ENCODE measurements at regions not wholly inside any gene's neighbourhood (a gene's known extent, or its start where the extent isn't known, plus 50 kb on each side); places are given as distances from the start of the nearest gene placed in this dataset.

DNA sequence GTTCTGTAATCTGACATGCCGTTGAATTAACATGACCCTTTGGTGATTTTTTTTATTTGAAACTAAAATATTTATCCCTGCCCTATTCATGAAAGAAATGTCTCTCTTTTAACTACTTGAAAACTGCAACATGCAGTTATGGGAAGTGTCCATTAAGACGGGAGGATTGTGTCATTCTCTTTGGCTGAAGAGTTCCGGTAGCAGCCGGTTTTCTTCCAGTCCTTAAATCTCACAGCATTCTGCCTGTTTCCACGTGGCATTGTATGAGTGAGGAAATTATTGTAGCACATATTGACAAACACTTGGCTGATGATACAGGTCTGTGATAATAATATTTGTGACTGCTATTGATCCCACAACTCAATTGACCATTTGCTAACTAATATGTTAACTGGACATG is 509.6 kb upstream of the POU3F3 start:
- 71% methylated on average over 5 of the region's 5 CpGs for WGBS (ENCODE audit: low lambda C conversion rate, missing lambda C conversion rate)
- Histone ChIP-seq H3K9me2 (replicated peaks; ENCODE audit: insufficient read depth) (no peaks in the 10 kb centered on the region), H3K4me3 (no peak overlapping the region), H3K27me3 (no peaks in the 10 kb centered on the region), H3K36me3 (replicated peaks; ENCODE audit: insufficient read depth, low read depth) (no peaks in the 10 kb centered on the region), H3K27ac (no peak overlapping the region), H3K4me2 (no peak overlapping the region), H3K9me3 (ENCODE audit: low read depth) (no peaks in the 10 kb centered on the region), H2AFZ (no peak overlapping the region), H3K79me2 (no peaks in the 10 kb centered on the region), H4K20me1 (ENCODE audit: insufficient read depth, poor library complexity, severe bottlenecking) (no peaks in the 10 kb centered on the region), H3K4me1 (ENCODE audit: insufficient read depth) (no peaks in the 10 kb centered on the region)
- no peak for TF ChIP-seq CTCF (IDR thresholded peaks at IDR 0.05; ENCODE audit: poor library complexity)
- no peak for TF ChIP-seq EZH2 (IDR thresholded peaks at IDR 0.05; ENCODE audit: borderline replicate concordance)
- TF ChIP-seq EZH2phosphoT487 (IDR thresholded peaks at IDR 0.05; ENCODE audit: low read depth, severe bottlenecking, unreplicated experiment): no peak
- no peak for DNase-seq (ENCODE audit: low spot score)

GRCh38 chr2:104344985-104345384 is 508.9 kb upstream of the POU3F3 start:
- H3K9me3 ChIP-seq (ENCODE audit: low read depth): no peaks in the 10 kb centered on the region
- H3K9me2 ChIP-seq (replicated peaks; ENCODE audit: insufficient read depth): no peaks in the 10 kb centered on the region
- H3K4me1 ChIP-seq (ENCODE audit: insufficient read depth): no peaks in the 10 kb centered on the region
- 76% methylated on average over 2 of the region's 2 CpGs for WGBS (ENCODE audit: low lambda C conversion rate, missing lambda C conversion rate)
- no peaks in the 10 kb centered on the region for H4K20me1 ChIP-seq (ENCODE audit: insufficient read depth, poor library complexity, severe bottlenecking)
- H3K36me3 ChIP-seq (replicated peaks; ENCODE audit: insufficient read depth, low read depth): no peaks in the 10 kb centered on the region
- no peak overlapping the region for H3K4me3 ChIP-seq
- H3K27ac ChIP-seq: no peak overlapping the region
- no peaks in the 10 kb centered on the region for H3K27me3 ChIP-seq
- no peak for DNase-seq (ENCODE audit: low spot score)
- no peaks in the 10 kb centered on the region for H3K79me2 ChIP-seq
- no peak for TF ChIP-seq EZH2phosphoT487 (IDR thresholded peaks at IDR 0.05; ENCODE audit: low read depth, severe bottlenecking, unreplicated experiment)
- no peak for TF ChIP-seq CTCF (IDR thresholded peaks at IDR 0.05; ENCODE audit: poor library complexity)
- TF ChIP-seq EZH2 (IDR thresholded peaks at IDR 0.05; ENCODE audit: borderline replicate concordance): no peak
- H2AFZ ChIP-seq: no peak overlapping the region
- H3K4me2 ChIP-seq: no peak overlapping the region

GRCh38 chr2:104358122-104358521 is 495.8 kb upstream of the POU3F3 start:
- H3K27ac ChIP-seq: no peak overlapping the region
- H3K9me2 ChIP-seq (replicated peaks; ENCODE audit: insufficient read depth): no peaks in the 10 kb centered on the region
- H2AFZ ChIP-seq: no peak overlapping the region
- no peak for DNase-seq (ENCODE audit: low spot score)
- H3K27me3 ChIP-seq: no peaks in the 10 kb centered on the region
- H3K36me3 ChIP-seq (replicated peaks; ENCODE audit: insufficient read depth, low read depth): no peaks in the 10 kb centered on the region
- H4K20me1 ChIP-seq (ENCODE audit: insufficient read depth, poor library complexity, severe bottlenecking): no peaks in the 10 kb centered on the region
- H3K9me3 ChIP-seq (ENCODE audit: low read depth): no peaks in the 10 kb centered on the region
- H3K4me1 ChIP-seq (ENCODE audit: insufficient read depth): no peaks in the 10 kb centered on the region
- 90% methylated on average over 5 of the region's 5 CpGs for WGBS (ENCODE audit: low lambda C conversion rate, missing lambda C conversion rate)
- no peak overlapping the region for H3K4me3 ChIP-seq
- TF ChIP-seq EZH2 (IDR thresholded peaks at IDR 0.05; ENCODE audit: borderline replicate concordance) (no peak), EZH2phosphoT487 (IDR thresholded peaks at IDR 0.05; ENCODE audit: low read depth, severe bottlenecking, unreplicated experiment) (no peak), CTCF (IDR thresholded peaks at IDR 0.05; ENCODE audit: poor library complexity) (no peak)
- no peaks in the 10 kb centered on the region for H3K79me2 ChIP-seq
- H3K4me2 ChIP-seq: no peak overlapping the region

DNA sequence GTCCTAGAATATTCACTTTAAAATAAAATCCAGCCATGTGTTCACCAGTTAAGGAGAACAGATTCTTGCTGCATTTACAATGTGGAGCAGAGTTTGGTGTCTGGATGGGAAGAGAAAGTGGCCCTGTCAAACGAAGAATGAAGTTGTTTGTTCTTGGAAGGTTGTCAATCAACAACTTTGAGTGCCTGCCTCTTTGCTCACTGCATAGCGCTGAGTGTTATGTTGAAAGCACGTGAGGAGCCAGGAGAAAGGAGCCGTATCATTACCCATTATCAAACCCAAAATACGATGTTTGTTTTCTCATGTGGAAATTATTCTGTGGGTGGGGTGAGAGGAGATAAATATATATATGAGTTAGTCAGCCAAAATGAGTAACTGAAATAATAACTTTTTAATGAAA is 492.5 kb upstream of the POU3F3 start:
- no peaks in the 10 kb centered on the region for H4K20me1 ChIP-seq (ENCODE audit: insufficient read depth, poor library complexity, severe bottlenecking)
- no peak overlapping the region for H2AFZ ChIP-seq
- H3K9me3 ChIP-seq (ENCODE audit: low read depth): no peaks in the 10 kb centered on the region
- no peak overlapping the region for H3K27ac ChIP-seq
- 65% methylated on average over 5 of the region's 5 CpGs for WGBS (ENCODE audit: low lambda C conversion rate, missing lambda C conversion rate)
- H3K36me3 ChIP-seq (replicated peaks; ENCODE audit: insufficient read depth, low read depth): no peaks in the 10 kb centered on the region
- H3K4me3 ChIP-seq: no peak overlapping the region
- no peaks in the 10 kb centered on the region for H3K9me2 ChIP-seq (replicated peaks; ENCODE audit: insufficient read depth)
- no peaks in the 10 kb centered on the region for H3K79me2 ChIP-seq
- DNase-seq (ENCODE audit: low spot score): no peak
- no peaks in the 10 kb centered on the region for H3K4me1 ChIP-seq (ENCODE audit: insufficient read depth)
- H3K27me3 ChIP-seq: no peaks in the 10 kb centered on the region
- TF ChIP-seq CTCF (IDR thresholded peaks at IDR 0.05; ENCODE audit: poor library complexity): no peak
- no peak for TF ChIP-seq EZH2phosphoT487 (IDR thresholded peaks at IDR 0.05; ENCODE audit: low read depth, severe bottlenecking, unreplicated experiment)
- no peak for TF ChIP-seq EZH2 (IDR thresholded peaks at IDR 0.05; ENCODE audit: borderline replicate concordance)
- no peak overlapping the region for H3K4me2 ChIP-seq
